Stimulated activated CD4-positive, alpha-beta T cell treated with anti-CD3 and anti-CD28 coated beads, Interleukin-15, amount 100 ng/mL, for 48 hours (primary cell): ENCODE measurements at regions not wholly inside any gene's neighbourhood (a gene's known extent, or its start where the extent isn't known, plus 50 kb on each side); places are given as distances from the start of the nearest gene placed in this dataset.

ENCODE experiments used
- DNase-seq, 2 donors: peaks; one replicate each; pipeline ENCODE4 v3.0.0-alpha.2; 2020; ENCODE audit warnings: low read depth in 2 of 2

DNA sequence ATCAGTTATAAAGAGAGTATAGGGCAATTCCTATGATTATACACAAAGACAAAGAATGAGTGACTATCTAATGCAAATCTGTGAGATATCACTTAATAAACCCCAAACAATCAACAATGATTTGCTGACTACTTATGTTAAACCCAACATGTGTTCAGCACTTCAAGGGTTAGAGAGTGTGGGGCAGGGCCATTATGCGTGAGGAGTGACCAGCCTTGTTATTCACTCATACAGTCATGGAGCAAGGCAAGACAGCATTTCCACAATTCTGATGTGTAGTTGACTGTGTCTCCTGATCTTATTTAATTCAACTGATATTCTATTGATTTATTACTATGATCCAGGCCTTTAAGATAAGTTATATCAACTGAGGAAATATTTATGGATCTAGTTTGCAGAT lies 251.7 kb downstream of the CYRIA start:
- no peak for DNase-seq

DNA sequence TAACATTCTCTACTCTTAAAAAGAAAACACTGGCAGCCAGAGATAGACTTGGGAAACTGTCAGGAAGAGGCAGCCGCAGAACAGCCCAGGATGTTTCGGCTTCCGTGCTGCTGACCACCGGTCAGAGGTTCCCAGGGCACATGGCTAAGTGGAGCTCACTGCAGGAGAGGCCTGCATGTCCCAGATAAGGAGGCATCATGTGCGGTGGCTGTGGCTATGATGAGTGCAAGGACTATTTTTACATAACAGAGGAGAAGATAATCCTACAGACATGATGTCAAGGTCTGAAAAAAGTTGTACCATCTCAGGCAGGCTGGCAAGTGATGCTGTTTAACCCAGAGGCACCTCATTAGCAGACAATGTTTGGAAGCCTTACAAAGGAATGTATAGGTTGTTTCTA lies 252.3 kb downstream of the CYRIA start:
- no peak for DNase-seq

DNA sequence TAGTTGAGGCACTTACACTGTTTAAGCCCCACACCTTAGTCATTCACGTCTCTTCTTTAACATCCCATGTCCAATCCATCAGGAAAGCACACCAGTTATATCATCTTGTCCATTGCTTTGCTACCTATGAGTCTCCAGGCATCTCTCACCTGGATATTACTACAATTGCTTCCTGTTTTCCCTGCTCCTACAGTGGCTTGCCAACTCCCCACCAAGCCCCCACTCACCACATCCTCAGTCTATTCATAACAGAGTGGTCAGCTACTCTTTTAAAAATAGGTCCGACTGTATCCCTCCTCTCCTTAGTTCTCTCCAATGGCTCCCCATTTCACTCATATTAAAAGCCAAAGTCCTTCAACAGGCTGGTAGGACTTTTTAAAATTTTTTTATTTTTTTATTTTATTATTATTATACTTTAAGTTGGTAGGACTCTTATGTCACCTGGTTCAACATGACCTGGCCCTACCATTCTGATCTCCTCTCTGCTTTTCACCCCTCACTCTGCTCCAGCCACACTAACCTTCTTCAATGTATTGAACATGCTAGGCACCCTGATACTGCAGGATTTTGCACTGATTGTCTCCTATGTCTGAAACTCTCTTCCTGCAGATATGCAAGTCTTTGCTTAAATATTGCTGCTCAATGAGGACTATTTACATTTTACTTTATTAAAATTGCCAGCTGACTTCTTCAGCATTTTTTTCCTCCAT lies 253.2 kb downstream of the CYRIA start:
- DNase-seq: no peak

DNA sequence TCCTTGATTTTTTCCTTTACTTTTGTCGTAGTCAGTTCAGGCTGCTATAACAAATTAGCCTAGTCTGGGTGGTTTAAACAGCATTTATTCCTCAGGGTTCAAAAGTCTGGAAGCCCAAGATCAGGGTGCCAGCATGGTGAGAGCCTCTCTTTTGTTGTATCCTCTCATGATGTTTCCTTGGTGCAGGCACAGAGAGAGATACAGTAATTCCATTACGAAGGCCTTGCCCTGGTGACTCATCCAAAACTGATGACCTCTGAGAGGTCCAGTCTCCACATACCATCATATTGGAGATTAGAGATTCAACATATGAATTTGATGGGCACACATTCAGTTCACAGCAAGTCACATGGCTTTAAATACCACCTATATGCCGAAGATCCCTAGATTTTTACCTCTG lies 253.8 kb downstream of the CYRIA start:
- no peak for DNase-seq

DNA sequence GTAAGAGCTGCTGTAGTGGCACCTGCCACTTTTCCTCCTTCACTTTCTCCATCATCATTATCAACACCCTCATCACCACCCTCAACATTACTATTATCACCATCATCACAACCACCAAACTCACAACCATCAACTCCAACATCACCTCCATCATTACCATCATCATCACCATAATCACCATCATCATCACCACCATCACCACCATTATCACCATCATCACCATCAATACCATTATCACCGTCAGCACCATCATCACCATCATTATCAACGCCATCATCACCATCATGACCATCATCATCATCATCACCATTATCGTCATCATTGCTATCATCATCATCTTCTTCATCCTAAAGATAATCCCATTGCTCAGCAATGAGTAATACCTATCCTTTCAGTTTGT lies 255.8 kb downstream of the CYRIA start:
- DNase-seq: no peak

DNA sequence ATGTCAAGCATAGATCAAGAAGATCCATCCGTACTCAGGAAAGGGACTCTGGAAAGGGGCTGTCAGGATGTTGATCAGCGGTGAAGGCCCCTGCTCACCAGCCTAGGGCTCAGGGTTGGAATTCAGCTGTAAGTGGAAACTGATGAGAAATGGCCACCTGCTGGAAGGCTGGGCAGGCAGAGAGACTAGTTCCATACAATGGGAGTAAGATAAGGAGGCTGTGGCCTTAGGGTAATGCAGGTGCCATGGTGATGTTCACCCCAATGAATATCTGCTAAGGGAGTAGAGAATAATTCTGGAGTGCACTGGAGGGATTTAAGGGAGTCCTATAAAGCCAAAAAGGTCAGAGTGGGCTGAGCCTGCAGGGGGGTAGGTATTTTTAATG lies 256.6 kb downstream of the CYRIA start:
- DNase-seq: no peak

DNA sequence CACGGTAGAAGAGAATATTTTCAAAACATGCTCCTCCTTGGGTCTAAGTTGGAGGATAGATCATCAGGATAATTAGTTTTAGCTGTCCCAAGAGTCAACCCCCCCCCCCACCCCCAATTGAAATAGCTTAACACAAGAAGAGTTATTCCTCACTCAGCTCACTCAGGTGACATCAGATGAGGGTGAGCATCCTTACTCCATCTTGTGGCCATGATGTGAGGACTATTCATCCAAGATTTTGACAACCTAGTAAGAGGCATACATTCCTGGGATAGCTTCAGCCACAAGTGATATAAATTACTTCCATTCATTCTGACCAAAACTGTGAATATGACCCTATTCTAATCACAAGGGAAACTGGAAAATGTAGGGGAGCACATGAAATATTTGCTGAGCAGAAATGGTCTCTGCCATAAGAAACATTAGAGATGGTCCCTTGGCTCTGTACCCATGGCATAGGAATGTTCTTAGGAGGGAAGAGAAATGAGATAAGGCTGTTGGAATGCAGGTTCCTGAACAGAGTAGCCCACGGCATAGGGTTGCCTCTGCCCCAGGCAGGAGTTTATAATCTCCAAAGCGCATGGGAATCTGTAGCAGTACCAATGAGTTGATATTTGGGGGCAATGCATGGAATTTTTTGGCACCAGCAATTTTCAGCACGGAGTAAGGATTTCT lies 257.2 kb downstream of the CYRIA start:
- no peak for DNase-seq

DNA sequence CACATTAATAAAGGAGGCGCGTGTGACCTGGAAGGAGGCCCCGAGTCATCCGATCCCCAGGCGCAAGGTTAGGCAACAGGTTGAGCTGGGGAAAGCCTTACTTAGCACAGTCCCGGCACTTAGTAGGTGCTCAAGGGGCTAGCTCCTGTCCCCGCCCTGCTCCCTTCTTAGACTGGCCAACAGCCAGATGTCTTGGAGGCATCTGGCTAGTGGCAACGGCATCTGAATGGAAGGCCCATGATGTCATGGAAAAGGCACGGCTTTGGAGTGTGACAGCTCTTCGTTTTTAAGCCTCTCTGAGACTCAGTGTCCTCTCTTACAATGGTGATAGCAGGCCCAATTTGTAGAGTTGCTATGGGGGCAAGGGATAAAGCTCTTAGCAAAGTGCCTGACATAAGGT lies 258.3 kb downstream of the CYRIA start:
- no peak for DNase-seq

DNA sequence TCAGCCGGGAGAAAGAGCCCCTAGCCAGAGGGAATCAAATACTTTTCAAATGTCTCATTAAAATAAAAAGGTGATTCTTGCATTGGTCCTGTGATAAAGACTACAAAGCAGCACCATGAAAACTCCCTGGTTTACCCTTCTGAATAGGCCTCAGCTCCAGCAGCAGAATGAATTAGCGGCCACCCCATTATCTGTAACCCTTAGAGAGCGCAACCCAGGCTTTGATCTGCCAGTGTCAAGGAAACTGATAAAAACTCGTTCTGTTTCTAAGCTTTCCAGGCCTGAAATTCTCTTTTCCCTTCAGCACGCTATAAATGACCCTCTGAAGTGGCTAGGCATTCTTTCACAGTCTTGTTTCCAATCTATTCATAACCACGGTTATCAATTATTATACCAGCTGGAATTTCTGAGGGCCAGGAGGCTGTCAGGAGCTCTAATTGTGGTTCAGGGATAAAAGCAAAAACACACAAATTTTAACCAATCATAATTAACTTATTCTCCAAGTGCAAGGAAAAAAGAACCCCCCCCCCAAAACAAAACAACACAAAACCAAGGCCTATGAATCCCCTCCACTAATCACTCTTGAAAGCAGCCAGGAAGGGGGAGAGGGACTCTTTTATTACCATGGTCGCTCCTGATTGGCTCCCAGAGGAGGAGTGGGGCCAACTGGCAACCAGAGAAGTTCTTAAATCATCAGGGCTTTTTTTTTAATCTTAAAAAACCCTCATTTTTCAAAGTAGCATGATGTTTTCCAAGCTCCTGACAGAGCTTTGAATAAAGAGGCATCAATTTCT lies 258.9 kb downstream of the CYRIA start:
- DNase-seq: no peak

DNA sequence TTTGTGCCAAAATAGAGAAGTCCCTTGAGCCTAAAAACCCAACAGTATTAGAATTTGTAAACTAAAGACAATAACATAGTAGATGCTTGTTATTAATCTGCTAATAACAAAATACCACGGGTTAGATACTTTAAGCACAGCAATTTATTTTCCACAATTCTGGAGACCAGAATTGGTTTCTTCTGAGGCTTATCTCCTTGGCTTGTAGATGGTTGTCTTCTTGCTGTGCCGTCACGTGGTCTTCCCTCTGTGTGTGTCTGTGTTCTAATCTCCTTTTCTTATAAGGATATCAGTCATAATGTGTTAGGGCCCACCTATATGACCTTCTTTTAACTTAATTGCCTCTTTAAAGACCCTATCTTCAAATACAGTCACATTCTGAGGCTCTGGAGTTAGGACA lies 260.1 kb downstream of the CYRIA start:
- no peak for DNase-seq

DNA sequence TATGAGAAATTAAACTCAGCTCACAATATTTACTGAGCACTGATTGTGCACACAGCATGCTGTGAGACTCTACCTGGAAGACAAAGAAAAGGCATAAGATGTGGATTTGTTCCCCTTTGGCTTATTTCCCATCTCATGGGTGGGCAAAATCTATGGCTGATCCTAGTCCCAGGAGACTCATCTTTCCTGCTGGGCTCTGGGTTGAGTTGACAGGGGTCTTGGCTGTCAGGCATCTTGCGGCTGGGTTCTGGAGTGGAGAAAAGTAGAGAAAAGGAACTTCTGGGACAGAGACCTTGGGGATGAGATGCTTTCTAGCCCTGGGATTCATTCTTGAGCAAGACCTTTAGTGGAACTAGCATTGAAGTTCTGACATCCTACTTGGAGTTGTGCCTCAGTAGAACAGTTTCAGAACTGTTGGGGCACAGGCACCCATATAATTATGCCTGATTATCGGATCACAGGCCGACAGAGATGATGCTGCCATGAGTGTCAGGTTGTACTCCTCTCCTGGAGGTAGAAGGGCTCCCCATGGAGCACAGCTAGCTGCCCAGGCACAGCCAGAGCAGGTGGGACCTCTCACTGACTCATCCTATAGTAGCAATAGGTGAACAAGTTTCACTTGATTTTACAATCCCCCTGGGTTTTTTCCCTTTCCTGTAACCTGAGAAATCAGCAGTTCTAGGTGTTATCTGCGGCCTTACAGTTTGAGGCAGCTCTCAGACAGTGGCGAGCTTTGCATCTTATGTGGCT lies 260.9 kb downstream of the CYRIA start:
- DNase-seq: no peak

DNA sequence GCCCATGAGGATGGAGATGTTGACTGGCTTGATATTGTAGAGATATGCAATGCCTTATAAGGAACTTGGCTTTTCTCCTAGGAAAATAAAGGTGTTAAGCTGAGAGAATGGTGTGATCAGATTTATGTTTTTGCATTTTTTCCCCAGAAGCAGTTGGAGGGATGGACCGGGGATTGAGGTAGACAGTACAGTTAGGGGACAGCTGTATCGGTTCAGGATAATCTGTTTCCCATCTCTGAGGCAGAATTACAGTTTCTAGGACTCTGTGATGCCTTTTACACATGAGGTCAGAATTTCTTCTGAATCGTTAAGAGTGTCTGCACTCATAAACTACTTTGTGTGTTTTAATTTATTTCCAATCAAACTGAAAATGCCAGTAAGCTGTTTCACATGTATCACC lies 261.5 kb downstream of the CYRIA start:
- DNase-seq: no peak

DNA sequence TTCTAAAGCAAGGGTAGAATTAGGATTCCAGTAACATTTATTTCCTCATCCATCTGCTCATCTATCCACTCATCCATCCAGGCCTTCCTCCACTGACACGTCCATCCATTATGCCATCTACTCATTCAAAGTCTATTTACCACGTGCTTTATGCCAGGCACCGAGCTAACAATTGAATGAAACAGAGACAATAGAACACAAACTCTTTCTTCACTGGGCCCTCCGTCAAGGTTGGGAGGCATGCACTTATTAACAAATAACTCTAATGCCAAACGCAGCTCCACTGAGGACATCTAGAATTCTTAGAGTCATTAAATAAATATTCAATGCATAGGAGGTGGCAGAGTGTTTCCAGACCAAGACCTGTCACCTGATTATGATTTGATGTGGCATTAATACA lies 262.7 kb downstream of the CYRIA start:
- no peak for DNase-seq

DNA sequence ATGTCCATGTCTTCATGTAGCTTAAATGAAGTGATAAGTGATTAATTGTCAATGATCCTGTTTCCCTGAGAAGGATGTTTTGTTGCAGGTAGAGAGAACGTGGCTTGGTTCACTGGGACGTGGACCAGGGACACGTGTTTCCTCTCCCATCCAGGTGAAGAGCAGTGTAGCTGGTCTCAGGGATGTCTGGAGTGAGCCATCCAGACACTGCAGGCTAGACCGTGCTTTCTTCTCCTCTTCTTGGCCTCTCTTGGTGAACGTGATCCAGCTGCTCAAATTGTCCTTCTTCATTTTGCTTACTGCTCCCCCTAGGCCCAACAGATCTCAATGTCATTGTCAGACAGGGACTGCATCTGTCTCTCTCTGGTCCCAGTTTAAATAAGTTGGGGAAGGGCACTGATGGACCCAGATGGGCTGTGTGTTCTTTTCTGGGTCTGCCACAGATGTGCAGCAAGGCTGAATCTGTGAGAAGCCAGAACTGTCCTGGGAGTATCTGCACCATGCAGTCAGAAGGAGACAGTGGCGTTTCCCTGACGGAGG lies 263.8 kb downstream of the CYRIA start:
- DNase-seq: no peak

DNA sequence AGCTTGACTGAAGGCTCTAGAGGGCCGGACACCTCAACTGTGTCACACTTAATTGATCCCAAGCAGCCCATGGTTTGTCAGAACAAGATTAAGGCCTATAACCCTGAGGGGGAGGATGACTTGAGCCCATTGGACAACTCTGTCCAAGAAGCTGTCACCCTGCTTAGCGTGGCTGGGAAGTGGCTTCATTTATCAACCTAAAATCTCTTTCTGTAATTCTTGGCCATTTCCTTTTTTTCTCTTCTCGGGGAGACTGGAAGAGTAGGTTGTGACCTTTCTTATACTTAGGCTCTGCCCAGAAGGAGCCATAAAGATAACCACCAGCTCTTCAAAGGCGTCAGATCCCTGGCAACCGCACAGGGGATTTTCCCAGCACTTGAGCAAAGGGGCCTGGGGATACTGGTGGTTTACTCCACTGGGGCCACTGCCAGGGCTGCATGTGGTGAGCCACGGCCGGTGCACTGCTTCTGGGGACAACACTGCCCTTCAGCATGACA lies 265.5 kb downstream of the CYRIA start:
- DNase-seq: no peak

DNA sequence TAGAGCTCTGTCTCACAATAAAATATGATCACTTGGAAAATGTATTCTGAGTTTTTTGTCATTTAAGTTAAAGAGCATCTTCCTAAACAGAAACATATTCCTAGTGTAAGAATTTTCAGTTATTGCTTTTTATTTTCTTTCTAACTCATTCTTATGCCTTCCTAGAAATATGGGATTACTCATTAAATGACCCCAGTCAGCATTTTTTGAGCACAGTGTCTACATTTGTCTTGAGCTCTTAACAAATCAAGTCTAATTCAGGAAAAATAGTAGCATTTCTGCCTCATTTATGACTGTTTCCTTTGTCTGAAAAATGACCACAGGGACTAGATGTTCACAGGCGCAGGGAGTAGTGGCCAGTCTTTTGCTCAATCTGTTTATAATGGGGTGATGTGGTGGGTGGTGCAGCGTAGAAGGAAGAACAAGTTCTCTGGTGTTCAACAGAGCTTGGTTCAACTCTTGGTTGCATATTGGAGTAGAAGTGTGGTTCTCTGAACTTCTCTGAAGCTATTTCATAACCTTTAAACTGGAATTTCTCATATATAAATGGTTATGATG lies 267.1 kb downstream of the CYRIA start:
- no peak for DNase-seq

DNA sequence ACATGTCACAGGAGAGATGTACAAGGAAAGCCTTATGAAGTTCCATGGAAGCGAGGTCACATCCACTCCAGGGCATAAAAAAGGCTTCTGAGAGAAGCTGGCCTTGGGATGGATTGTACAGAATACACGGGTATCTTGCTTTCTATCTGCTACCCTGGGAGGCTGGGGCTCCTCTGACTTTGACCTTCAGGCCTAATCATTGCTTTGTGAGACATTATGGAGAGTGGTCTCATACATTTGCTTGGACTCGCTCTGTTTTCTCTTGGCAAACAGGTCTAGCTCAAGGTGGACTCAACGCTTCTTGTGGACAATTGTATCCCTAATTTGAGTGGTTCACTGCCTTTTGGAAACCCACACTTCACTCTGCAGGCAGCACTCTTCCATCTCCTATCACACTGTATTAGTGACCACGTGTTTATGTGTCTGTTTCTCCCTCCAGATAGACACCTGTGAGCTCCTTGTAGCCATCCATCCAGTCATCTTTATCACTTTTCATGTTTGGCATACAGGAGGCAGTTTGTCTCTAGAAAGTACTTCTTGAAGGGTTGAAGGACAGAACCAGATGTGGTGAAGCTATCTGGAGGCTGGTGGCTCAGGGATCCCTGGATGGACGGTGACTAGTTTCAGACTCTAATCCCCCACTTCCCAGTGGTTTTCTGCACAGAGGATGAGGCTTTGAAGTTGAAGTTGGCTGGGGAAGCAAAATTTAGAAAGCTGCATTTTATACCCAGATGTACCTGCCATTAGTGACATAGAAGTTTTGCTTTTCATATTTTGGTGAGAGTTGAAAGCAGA lies 267.8 kb downstream of the CYRIA start:
- DNase-seq: no peak

DNA sequence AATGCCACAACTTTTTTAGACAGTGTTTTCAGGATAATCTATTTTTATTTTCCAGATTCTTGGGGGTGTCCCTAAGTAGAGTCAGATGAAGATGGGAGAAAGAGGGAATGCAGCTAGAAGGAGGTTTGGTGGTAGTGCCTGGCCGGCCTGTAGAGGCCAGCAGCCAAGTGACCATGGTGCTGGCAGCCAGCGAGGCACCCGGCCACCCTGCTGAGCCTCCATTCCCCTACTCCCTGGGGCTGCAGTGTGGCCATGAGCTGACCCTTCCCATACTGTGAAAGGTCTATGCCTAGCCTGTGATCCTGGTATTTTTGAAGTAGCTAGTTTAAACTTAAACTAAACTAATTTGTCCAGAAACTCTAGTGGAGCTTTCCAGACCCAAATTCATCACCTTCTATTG lies 268.6 kb downstream of the CYRIA start:
- no peak for DNase-seq

DNA sequence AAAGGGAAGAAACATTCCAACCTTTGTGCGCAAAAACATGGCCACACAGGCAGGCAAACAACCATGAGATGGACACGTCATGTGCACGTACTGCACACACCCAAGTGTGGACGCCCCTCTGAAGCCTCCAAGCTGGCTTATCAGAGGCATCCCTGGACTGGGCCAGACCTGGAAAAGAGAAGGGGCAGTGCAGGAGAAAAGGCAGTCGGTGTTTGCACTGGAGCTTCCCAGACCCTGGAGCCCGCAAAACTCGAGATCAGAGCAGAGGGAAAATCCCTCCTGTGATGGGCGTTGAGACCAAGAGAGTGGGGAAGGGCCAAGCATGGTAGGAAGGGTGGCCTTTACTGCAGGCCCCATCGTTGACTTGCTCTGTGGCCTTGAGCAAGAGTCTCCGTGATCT lies 269.5 kb downstream of the CYRIA start:
- DNase-seq: no peak

DNA sequence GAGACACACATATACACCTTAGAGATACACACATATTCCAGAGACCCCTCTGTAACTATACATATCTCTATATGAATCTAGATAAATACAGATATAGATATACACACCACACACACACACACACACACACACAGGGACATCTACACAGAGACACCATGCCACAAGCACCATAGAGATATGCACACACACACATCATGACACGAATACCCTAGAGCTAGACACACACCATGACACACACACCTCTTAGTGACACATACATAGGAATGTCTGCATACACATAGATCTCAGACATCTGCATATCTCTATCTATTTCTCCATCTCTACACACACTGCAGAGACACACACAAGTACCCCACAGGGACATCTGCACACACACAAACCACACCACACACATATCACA lies 270.0 kb downstream of the CYRIA start:
- DNase-seq: no peak
